ENCODE measurements at regions not wholly inside any gene's neighbourhood (a gene's known extent, or its start where the extent isn't known, plus 50 kb on each side); places are given as distances from the start of the nearest gene placed in this dataset.

- no peak for TF ChIP-seq CTCF (IDR thresholded peaks at IDR 0.05; ENCODE audit: low read depth, low read length, poor library complexity, severe bottlenecking)
- TF ChIP-seq EZH2phosphoT487 (IDR thresholded peaks at IDR 0.05; ENCODE audit: borderline replicate concordance, low read length) = no peak
Measured at GRCh38 chrX:39335513-39336235, 534.4 kb downstream of the MID1IP1 start.

All from DOHH2 (cell line).